HG03045 (cell line): ENCODE measurements at regions not wholly inside any gene's neighbourhood (a gene's known extent, or its start where the extent isn't known, plus 50 kb on each side); places are given as distances from the start of the nearest gene placed in this dataset.
"Not testable (repeated sequence)": the region's sequence is repeated elsewhere in the genome, so short reads cannot be mapped to it uniquely, and the experiment has no call there.

ENCODE experiments used
- ATAC-seq: cut with Tn5 transposase; IDR thresholded peaks from one replicate; pipeline ENCODE4 v1.9.1; 2021; ENCODE audit warnings: mild to moderate bottlenecking, moderate library complexity; ENCODE audit not compliant: unreplicated experiment

DNA sequence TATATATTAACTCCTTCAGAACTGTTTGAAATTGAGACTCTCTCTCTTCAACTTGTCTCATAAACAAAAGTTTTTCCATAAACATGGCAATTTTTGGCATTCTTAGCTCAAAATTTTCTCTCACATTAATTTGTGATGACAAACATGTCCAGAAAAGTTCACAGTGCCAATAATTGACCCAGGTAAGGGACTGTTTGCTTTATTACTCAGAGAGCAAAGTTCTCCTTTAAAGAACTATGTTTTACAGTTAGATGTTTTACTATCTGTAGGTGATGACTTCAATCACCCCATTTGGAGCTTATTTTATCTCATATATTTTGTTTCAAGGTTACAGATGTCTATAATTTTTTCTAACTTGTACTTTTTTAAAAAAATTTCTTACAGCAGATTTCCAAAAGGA, 855.6 kb downstream of the SLC16A7 start:
- no peak for ATAC-seq

DNA sequence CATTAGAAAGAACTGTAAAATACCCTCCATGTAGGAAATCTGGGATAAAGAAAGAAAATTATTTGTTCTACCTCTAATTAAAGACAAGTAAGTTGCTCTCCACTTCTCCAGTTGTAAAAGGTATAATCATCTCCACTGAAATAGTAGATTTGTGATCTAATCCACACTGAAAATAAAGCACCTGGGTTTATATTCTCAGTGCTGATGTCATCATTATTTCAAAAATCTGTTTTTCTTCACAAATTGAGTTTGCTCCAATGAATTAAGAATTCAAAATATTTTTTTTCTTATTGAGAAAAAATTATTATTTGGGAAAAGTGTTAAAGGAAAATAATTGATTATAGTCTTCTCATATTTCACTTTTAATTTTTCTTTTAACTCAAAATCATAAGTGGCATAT, 869.2 kb downstream of the SLC16A7 start:
- no peak for ATAC-seq

- ATAC-seq = no peak
Observed at GRCh38 chr12:60468546-60468945, 872.7 kb downstream of the SLC16A7 start.

DNA sequence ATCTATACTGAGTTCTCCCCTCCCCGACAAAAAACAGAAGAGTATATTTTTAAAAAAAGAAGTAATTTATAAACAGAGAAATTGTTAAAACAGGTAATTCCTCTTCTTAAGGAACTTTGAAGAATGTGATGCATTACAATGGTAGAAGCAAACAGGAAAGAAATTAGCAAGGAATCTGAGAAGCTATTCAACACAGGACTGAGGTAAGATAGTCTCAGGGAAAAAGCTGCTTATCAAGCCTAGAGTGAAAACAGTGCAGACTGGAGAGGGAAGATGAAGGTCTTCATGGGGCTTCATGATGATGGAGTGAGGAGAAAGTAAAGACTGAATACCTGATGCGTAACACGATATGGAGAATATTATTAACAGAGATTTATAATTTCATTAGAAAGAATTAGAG, 880.0 kb downstream of the SLC16A7 start:
- no peak for ATAC-seq

DNA sequence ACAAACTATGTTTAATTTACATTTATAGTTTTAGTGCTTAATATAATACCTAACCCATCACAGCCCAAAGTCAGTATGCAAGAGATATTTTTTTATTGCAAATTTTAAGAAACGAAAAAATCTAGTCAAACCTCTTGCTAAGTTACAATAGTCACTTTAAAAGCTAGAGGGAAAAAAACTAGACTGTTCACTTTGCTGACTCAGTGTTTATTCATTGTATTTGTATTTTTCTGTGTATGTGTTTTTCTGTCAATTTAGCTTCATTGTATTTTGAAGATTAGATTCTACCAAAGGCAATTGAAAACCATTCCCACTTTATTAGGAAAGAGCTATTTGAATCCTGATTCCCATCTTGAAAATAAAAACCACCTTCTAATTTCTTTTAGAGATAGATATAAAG, 891.5 kb downstream of the SLC16A7 start:
- no peak for ATAC-seq

GRCh38 chr12:60489071-60489470, 893.2 kb downstream of the SLC16A7 start:
- no peak for ATAC-seq

DNA sequence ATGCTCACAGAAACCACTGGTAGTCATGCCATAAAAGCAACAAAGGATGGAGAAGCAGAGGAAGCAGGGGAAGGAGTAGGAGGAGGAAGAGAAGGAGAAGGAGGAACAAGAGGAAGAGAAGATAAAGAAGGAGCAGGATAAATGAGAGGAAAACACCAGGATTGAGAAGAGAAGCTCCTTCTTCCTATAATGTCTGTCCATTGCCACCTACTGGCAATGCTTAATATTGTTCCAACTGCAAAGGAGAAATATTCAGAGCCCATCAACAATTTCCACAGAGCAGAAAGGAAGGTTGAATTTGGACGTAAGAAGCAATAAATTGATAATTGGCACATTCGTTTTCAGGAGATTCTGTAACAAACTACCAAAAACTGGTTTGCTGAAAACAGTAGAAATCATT, 898.4 kb downstream of the SLC16A7 start:
- no peak for ATAC-seq

DNA sequence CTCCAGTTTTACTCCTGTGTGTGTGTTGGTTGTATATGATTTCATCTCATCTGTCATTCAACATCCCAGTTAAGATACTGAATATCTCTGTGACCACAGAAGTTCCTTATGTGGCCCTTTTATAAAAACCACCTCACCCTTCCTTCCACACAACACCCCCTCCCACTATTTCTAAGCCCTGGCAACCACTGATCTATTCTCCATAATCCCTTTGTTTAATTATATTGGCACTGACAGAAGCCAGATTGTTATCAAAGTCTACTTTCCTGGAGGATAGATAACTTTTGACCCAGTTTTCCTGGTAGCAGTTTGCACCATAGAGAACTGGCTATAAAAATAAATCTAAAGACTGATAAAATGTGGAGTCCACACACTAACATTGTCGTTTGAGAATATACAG, 902.8 kb downstream of the SLC16A7 start:
- ATAC-seq = no peak

GRCh38 chr12:60501124-60501729, 905.4 kb downstream of the SLC16A7 start:
- no peak for ATAC-seq

DNA sequence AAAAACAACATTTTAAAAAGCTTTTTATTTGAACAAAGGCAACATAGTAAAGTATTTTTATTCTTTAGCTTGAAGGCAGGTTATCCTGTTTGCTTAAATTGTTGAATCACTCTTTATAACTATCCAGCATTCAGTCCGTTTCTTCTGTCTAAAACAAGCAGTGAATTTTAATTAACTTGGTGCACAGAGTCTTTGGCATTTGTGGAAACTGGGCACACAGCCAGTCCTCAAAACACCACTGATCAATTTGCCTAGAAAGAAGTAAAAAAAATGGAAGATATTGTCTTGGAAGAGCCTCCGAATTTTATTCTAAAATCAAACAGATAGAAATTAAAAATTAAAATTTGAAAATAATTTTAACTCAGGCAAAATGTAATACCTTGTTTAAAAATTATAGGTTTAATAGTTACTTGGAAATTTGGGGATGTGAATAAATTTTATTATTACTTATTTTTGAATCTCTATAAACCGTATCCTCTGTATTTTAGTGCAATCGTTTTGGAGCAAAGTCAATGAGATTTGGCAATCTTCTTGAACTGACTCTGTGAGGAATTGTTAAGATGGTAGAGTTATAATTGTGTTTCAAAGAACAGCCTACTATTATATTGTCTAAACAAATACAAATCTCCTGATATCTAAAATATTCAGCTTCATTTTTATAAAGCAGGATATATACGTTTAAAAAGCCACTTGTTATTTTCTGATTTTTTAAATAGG, 927.0 kb downstream of the SLC16A7 start:
- ATAC-seq = no peak

- ATAC-seq = no peak
Observed at GRCh38 chr12:60529261-60529660, 933.4 kb downstream of the SLC16A7 start.

DNA sequence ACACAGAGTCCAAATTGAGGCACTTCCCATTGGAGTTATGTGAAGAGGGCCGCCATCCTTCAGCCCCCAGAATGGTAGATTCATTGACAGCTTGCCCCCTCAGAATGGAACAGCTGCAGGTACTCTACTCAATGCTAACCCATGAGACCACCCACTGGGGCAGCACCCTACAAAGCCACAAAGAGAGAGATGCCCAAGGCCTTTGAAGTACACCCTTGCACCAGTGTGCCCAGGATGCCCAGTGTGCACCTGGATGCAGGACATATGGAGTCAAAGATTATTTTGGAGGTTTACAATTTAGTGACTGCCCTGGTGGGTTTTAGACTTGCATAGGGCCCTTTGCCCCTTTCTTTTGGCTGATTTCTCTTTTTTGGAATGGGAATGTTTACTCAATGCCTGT, 933.9 kb downstream of the SLC16A7 start:
- no peak for ATAC-seq

- no peak for ATAC-seq
Observed at GRCh38 chr12:60535363-60535762, 939.5 kb downstream of the SLC16A7 start.

GRCh38 chr12:60539592-60539991, 943.8 kb downstream of the SLC16A7 start:
- no peak for ATAC-seq

DNA sequence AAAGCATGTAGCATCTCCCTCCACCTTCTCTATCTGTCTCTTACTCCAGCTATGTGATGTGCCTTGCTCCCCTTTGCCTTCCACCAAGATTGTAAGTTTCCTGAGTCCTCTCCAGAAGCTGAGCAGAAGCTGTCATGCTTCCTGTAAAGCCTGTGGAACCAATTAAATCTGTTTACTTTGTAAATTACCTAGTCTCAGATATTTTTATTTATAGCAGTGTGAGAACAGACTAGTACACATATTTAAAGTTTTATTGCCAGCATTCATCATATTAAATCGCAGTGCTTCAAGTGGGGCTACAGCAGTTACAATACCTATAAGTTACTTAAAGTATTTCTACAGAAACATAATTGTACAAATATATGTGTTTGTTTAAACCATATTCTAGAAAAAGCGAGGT, 973.1 kb downstream of the SLC16A7 start:
- no peak for ATAC-seq

DNA sequence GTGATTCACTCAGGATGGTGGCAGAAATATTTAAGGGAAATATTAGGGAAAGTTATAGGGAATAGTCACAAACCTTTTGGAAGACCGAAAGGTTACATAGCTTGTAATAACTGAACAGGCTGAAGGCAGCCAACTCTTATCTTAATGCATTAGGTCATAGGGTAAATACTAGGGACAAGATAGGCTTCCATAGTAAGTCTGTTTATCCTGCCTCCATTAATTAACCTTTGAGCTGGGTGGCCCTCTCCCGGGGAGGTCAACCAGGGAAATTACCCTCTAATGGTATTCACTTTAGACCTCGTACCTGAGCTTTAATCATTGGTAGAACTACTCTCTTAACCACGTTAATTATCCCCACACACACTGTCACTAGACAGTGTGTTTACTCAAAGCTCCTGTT, 981.8 kb downstream of the SLC16A7 start:
- no peak for ATAC-seq

DNA sequence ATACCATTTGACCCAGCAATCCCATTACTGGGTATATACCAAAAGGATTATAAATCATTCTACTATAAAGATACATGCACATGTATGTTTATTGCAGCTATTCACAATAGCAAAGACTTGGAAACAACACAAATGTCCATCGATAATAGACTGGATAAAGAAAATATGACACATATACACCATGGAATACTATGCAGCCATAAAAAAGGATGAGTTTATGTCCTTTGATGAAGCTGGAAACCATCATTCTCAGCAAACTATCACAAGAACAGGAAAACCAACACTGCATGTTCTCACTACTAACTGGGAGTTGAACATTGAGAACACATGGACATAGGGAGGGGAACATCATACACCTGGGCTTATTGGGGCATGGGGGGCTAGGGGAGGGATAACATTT, 991.8 kb downstream of the SLC16A7 start:
- ATAC-seq = not testable (repeated sequence)

GRCh38 chr12:60594035-60594711, 998.3 kb downstream of the SLC16A7 start:
- no peak for ATAC-seq

DNA sequence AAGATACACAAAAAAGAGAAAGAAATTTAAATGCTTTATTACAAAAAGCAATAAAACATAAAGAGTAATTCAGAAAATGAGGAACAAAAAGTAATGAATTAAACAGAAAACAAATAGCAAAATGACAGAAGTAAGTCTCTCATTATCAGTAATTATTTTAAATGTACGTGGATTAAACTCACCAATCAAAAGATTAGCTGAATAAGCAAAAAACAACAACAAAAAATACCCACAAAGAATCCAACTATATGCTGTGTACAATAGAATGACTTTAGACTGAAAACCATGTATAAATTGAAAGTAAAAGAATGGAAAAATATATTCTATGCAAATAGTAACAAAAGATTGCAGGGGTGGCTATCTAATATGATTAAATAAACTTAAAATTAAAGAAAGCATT, 1006.8 kb downstream of the SLC16A7 start:
- ATAC-seq = no peak

DNA sequence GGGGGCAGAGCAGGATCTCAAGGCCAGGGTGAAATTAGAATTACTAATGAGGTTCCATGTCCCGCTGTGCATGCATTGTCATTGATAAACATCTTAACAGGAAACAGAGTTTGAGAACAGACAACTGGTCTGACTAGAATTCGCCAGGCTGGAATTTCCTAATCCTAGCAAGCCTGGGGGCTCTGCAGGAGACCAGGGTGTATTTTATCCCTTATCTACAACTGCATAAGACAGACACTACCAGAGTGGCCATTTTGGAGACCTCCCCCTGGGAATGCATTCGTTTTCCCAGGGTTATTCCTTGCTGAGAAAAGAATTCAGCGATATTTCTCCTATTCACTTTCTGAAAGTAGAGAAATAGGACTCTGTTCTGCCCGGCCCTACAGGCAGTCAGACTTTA, 1007.6 kb downstream of the SLC16A7 start:
- ATAC-seq = not testable (repeated sequence)

- ATAC-seq = no peak
Observed at GRCh38 chr12:60616400-60616799, 1020.6 kb downstream of the SLC16A7 start.

DNA sequence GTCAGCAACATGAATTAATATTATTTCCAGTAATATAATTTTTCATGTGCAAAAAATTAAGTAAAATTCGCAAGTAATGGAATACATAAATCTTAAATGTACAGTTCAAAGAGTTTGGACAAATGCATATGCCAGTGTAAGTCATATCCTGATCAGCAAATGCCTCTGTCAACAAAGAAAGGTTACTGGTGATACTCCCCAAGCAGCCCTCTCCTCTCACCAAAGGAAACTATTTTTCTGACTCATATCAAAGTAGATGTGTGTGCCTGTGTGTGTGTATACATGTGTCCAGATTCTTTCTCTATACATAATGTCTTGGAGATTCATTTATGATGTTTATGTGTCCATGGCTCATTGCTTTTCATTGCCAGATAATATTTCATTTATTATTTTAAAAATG, 1035.0 kb downstream of the SLC16A7 start:
- ATAC-seq = no peak
